ENCODE measurements at regions not wholly inside any gene's neighbourhood (a gene's known extent, or its start where the extent isn't known, plus 50 kb on each side); places are given as distances from the start of the nearest gene placed in this dataset.

DNA sequence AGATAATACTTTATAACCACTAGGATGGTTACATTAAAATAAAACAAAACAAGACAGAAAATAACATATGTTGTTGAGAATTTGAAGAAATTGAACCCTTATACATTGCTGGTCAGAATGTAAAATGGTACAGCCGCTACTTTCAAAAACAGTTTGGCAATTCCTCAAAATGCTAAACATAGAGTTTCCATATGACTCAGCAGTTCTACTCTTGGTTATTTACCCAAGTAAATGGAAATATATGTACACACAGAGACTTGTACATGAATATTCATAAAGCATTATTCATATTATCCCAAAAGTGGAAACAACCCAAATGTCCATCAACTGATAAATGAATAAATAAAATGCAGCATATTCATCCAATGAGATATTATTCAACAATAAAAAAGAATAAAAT is 92.5 kb upstream of the LRATD1 start:
- H4K20me1 ChIP-seq (ENCODE audit: control insufficient read depth, insufficient read depth), result no peaks in the 10 kb centered on the region
- FAIRE-seq (no peak), DNase-seq (ENCODE audit: low read depth, low spot score) (no peak), ATAC-seq (peak; percentile 15; the same call in 1 of the 3 replicates)
- CTCF ChIA-PET, result no interaction called here
- H3K4me3 ChIP-seq, result no peak overlapping the region
- no TSS peak for BruUV-seq (replicated peaks)
- RAD21 ChIA-PET (ENCODE audit: unreplicated experiment), result no interaction called here
- H2AFZ ChIP-seq (ENCODE audit: control insufficient read depth, low read depth, low read length), result no peak overlapping the region
- POLR2A ChIA-PET, result no interaction called here
- TF ChIP-seq NFYA (IDR thresholded peaks at IDR 0.05; ENCODE audit: borderline replicate concordance, low read depth, low read length) (no peak), IKZF2 (IDR thresholded peaks at IDR 0.05) (0 out of 4 replicates have a peak, but pooled peaks of 1 of the 2 experiments have one; percentile 13), IKZF1 (conservative IDR thresholded peaks at IDR 0.05) (no peak), JUNB (IDR thresholded peaks at IDR 0.05) (peak; percentile 42; the same call in 1 of the 2 replicates), FOXM1 (IDR thresholded peaks at IDR 0.05; ENCODE audit: low read depth, low read length) (no peak), MLLT1 (IDR thresholded peaks at IDR 0.05) (no peak), JUND (IDR thresholded peaks at IDR 0.05; ENCODE audit: low read depth, low read length) (no peak), HSF1 (IDR thresholded peaks at IDR 0.05; ENCODE audit: low read depth, low read length) (no peak), SKIL (IDR thresholded peaks at IDR 0.05; ENCODE audit: low read depth, poor library complexity, severe bottlenecking) (no peak), BACH1 (IDR thresholded peaks at IDR 0.05; ENCODE audit: borderline replicate concordance) (0 out of 2 replicates have a peak, but pooled peaks have one; percentile 29), NR2C2 (IDR thresholded peaks at IDR 0.05; ENCODE audit: borderline replicate concordance, control insufficient read depth, insufficient read length, low read depth) (no peak), YY1 (IDR thresholded peaks at IDR 0.05; ENCODE audit: low read depth, low read length) (no peak), MYB (IDR thresholded peaks at IDR 0.05; ENCODE audit: borderline replicate concordance, low read depth, low read length) (no peak), ZNF207 (IDR thresholded peaks at IDR 0.05; ENCODE audit: borderline replicate concordance) (no peak)
- TF ChIP-seq, protein P1, sequence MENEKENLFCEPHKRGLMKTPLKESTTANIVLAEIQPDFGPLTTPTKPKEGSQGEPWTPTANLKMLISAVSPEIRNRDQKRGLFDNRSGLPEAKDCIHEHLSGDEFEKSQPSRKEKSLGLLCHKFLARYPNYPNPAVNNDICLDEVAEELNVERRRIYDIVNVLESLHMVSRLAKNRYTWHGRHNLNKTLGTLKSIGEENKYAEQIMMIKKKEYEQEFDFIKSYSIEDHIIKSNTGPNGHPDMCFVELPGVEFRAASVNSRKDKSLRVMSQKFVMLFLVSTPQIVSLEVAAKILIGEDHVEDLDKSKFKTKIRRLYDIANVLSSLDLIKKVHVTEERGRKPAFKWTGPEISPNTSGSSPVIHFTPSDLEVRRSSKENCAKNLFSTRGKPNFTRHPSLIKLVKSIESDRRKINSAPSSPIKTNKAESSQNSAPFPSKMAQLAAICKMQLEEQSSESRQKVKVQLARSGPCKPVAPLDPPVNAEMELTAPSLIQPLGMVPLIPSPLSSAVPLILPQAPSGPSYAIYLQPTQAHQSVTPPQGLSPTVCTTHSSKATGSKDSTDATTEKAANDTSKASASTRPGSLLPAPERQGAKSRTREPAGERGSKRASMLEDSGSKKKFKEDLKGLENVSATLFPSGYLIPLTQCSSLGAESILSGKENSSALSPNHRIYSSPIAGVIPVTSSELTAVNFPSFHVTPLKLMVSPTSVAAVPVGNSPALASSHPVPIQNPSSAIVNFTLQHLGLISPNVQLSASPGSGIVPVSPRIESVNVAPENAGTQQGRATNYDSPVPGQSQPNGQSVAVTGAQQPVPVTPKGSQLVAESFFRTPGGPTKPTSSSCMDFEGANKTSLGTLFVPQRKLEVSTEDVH (IDR thresholded peaks at IDR 0.05; ENCODE audit: low read depth, partially characterized antibody), result no peak
- no peaks in the 10 kb centered on the region for H3K4me1 ChIP-seq (ENCODE audit: control insufficient read depth, insufficient read depth, low read length)
- no peaks in the 10 kb centered on the region for H3K79me2 ChIP-seq (ENCODE audit: control insufficient read depth, insufficient read depth, low read length)
- in situ Hi-C loops (cut with MboI), result no loop called here
- no peaks in the 10 kb centered on the region for H3K36me3 ChIP-seq (ENCODE audit: control insufficient read depth in 2 of 2, insufficient read depth in 2 of 2, low read length in 1 of 2)
- intact Hi-C loops (cut with micrococcal nuclease; ENCODE audit: unreplicated experiment), result no loop called here
- no peak overlapping the region for H3K9ac ChIP-seq (ENCODE audit: control insufficient read depth, insufficient read depth, low read length)
- SMC1A ChIA-PET (ENCODE audit: uncharacterized antibody, unreplicated experiment), result no interaction called here
- H3K27me3 ChIP-seq (replicated peaks in 1 of 2; ENCODE audit: control insufficient read depth in 2 of 2, insufficient read depth in 2 of 2, low read length in 1 of 2), result no peaks in the 10 kb centered on the region
- WGBS (ENCODE audit: insufficient coverage, insufficient replicate concordance, low lambda C conversion rate, missing lambda C conversion rate), result 0% methylated on average over 1 of the region's 1 CpG
- H3K4me2 ChIP-seq (ENCODE audit: control insufficient read depth, insufficient read depth), result no peak overlapping the region
- no peaks in the 10 kb centered on the region for H3K9me3 ChIP-seq (replicated peaks; ENCODE audit: control insufficient read depth, insufficient read depth, low read length)
- H3K27ac ChIP-seq (ENCODE audit: control insufficient read depth, insufficient read depth), result no peak overlapping the region
